ENCODE measurements at regions not wholly inside any gene's neighbourhood (a gene's known extent, or its start where the extent isn't known, plus 50 kb on each side); places are given as distances from the start of the nearest gene placed in this dataset.

DNA sequence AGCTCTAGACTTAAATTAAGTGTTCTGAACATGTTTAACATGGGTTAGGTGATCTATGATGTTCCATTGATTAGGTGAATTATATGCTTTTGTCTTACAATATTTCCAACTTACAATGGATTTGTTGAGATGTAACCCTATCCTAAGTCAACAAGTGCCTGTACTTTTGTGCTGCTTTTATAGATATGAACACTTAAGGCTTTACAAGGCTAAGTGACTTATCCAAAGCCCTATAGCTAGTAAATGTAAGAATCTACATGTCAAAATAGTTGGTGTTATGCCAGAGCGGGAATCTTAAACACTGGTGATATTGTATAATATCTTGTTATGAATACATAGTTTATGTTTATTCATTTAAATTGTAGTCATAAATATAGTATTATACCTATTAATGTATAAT is 1629.1 kb upstream of the IGFBP7 start:
- TF ChIP-seq CTCF (IDR thresholded peaks at IDR 0.05) (no peak), ZFX (IDR thresholded peaks at IDR 0.05; ENCODE audit: borderline replicate concordance) (no peak)

Data from 22Rv1 (cell line).